GM12878 (cell line): ENCODE measurements at regions not wholly inside any gene's neighbourhood (a gene's known extent, or its start where the extent isn't known, plus 50 kb on each side); places are given as distances from the start of the nearest gene placed in this dataset.

Experiments
- ATAC-seq: fragments of 200-7000 bp; cut with Tn5 transposase; 3 replicates; pipeline ENCODE4 v1.9.1; 2020; ENCODE audit warnings: mild to moderate bottlenecking, moderate library complexity
- BruUV-seq: library from RNA; stranded (reverse); fragments of 400-500 nt; replicated peaks from 2 replicates; lab custom pipeline; 2021; lab: Mats Ljungman, UMichigan
- CTCF ChIA-PET: fragments of 300-600 bp; sonication (Branson Sonifier 250); formaldehyde crosslinking; extraction: SDS; loops from one replicate; lab custom pipeline; 2021; ENCODE audit warnings: inconsistent platforms; lab: Yijun Ruan, JAX
- POLR2A ChIA-PET: fragments of 350-600 bp; formaldehyde crosslinking; extraction: SDS; loops from one replicate; lab custom pipeline; 2021; ENCODE audit warnings: inconsistent platforms; lab: Charles Lee
- RAD21 ChIA-PET: fragments of 300-600 bp; sonication (Branson Sonifier 250); formaldehyde crosslinking; loops from one replicate; lab custom pipeline; 2023; ENCODE audit warnings: antibody characterized with exemption; ENCODE audit not compliant: unreplicated experiment; lab: Charles Lee
- SMC1A ChIA-PET: fragments of 300-600 bp; sonication (Branson Sonifier 250); formaldehyde crosslinking; loops from one replicate; lab custom pipeline; 2023; ENCODE audit not compliant: unreplicated experiment, uncharacterized antibody; lab: Charles Lee
- DNase-seq: peaks from one replicate; pipeline ENCODE4 v3.0.0-alpha.2; 2011; ENCODE audit warnings: low read depth, low spot score
- FAIRE-seq: peaks from 3 replicates; lab custom pipeline; 2011; peaks lifted over from hg19 to GRCh38; lab: Jason Lieb, UNC
- H2AFZ ChIP-seq: 2 replicates; pipeline ENCODE4 v1.6.0; 2011; ENCODE audit warnings: low read depth, low read length, control low read depth; ENCODE audit not compliant: control insufficient read depth
- H3K27ac ChIP-seq: 2 replicates; pipeline ENCODE4 v1.5.1; 2011; ENCODE audit warnings: control low read depth; ENCODE audit not compliant: control insufficient read depth, insufficient read depth
- H3K27me3 ChIP-seq, 2 experiments: replicated peaks in 1 of 2; 2 replicates each; pipeline versions ENCODE4 v1.6.0 to v1.6.1; 2011; ENCODE audit warnings: low read length in 1 of 2; ENCODE audit not compliant: control insufficient read depth in 2 of 2, insufficient read depth in 2 of 2
- H3K36me3 ChIP-seq, 2 experiments: 2 replicates each; pipeline ENCODE4 v1.5.1; 2011; ENCODE audit warnings: low read length in 1 of 2; ENCODE audit not compliant: control insufficient read depth in 2 of 2, insufficient read depth in 2 of 2
- H3K4me1 ChIP-seq: 2 replicates; pipeline ENCODE4 v1.6.1; 2011; ENCODE audit warnings: mild to moderate bottlenecking, low read length, moderate library complexity, mixed read lengths; ENCODE audit not compliant: control insufficient read depth, insufficient read depth
- H3K4me2 ChIP-seq: 2 replicates; pipeline ENCODE4 v1.6.0; 2011; ENCODE audit warnings: control low read depth; ENCODE audit not compliant: control insufficient read depth, insufficient read depth
- H3K4me3 ChIP-seq: fragments of 200-600 bp; sonication (generic); 2 replicates; pipeline ENCODE4 v1.5.1; 2016
- H3K79me2 ChIP-seq: 2 replicates; pipeline ENCODE4 v1.6.0; 2011; ENCODE audit warnings: low read length; ENCODE audit not compliant: control insufficient read depth, insufficient read depth
- H3K9ac ChIP-seq: 2 replicates; pipeline ENCODE4 v1.8.0; 2011; ENCODE audit warnings: low read length, control low read depth, mixed read lengths; ENCODE audit not compliant: control insufficient read depth, insufficient read depth
- H3K9me3 ChIP-seq: replicated peaks from 3 replicates; pipeline ENCODE4 v1.5.1; 2011; ENCODE audit warnings: mild to moderate bottlenecking, low read length; ENCODE audit not compliant: control insufficient read depth, insufficient read depth
- H4K20me1 ChIP-seq: 2 replicates; pipeline ENCODE4 v1.6.0; 2011; ENCODE audit not compliant: control insufficient read depth, insufficient read depth
- CEBPB ChIP-seq, 2 experiments: fragments of 150-350 bp in 1 of 2; IDR thresholded peaks; 2 replicates each; pipeline ENCODE4 v1.6.1; 2012 to 2014; ENCODE audit warnings: low read depth in 2 of 2, low read length in 2 of 2, borderline replicate concordance in 1 of 2, inconsistent platforms in 1 of 2
- CTCF ChIP-seq, 3 experiments: IDR thresholded peaks in 2 of 3; conservative IDR thresholded peaks in 1 of 3; 2 replicates each; pipeline ENCODE4 v1.5.1; 2011; ENCODE audit warnings: low read depth in 3 of 3, low read length in 3 of 3, mild to moderate bottlenecking in 3 of 3, control low read depth in 2 of 3, moderate library complexity in 2 of 3, inconsistent platforms in 1 of 3, mixed read lengths in 1 of 3; ENCODE audit not compliant: control insufficient read depth in 2 of 3, insufficient read depth in 1 of 3; ENCODE audit errors: extremely low read depth in 1 of 3
- DPF2 ChIP-seq: fragments of 450-650 bp; IDR thresholded peaks from 2 replicates; pipeline ENCODE4 v1.6.1; 2017; ENCODE audit warnings: mild to moderate bottlenecking
- E2F8 ChIP-seq: fragments of 450-650 bp; IDR thresholded peaks from 2 replicates; pipeline ENCODE4 v1.6.1; 2018; ENCODE audit warnings: mild to moderate bottlenecking, low read depth, moderate library complexity; ENCODE audit not compliant: partially characterized antibody
- MTA2 ChIP-seq: fragments of 450-650 bp; IDR thresholded peaks from 2 replicates; pipeline ENCODE4 v1.6.1; 2016; ENCODE audit warnings: low read depth, mild to moderate bottlenecking, moderate library complexity
- RAD21 ChIP-seq: IDR thresholded peaks from 2 replicates; pipeline ENCODE4 v1.6.1; 2011; ENCODE audit warnings: mild to moderate bottlenecking, low read depth, low read length, moderate library complexity; ENCODE audit not compliant: insufficient read depth
- RB1 ChIP-seq: fragments of 450-650 bp; formaldehyde crosslinking; IDR thresholded peaks from 2 replicates; pipeline ENCODE4 v1.6.1; 2017; ENCODE audit warnings: mild to moderate bottlenecking, borderline replicate concordance
- STAT3 ChIP-seq: IDR thresholded peaks from 2 replicates; pipeline ENCODE4 v1.6.1; 2011; ENCODE audit warnings: low read depth, low read length, improper control_type of control experiment
- TCF12 ChIP-seq: IDR thresholded peaks from 2 replicates; pipeline ENCODE4 v1.6.1; 2011; ENCODE audit warnings: low read depth, mild to moderate bottlenecking, low read length
- TCF7 ChIP-seq: IDR thresholded peaks from 2 replicates; pipeline ENCODE4 v1.6.1; 2014; ENCODE audit warnings: antibody characterized with exemption, borderline replicate concordance
- USF2 ChIP-seq: IDR thresholded peaks from 2 replicates; pipeline ENCODE4 v1.6.1; 2011; ENCODE audit warnings: low read depth, low read length, improper control_type of control experiment, borderline replicate concordance
- WGBS: methylation state at CpG from one replicate; pipeline ENCODE4 v1.1.6; 2016; ENCODE audit warnings: low lambda C conversion rate; ENCODE audit not compliant: insufficient replicate concordance, insufficient coverage; ENCODE audit errors: missing lambda C conversion rate; 5-methylcytosine and 5-hydroxymethylcytosine counted together
- in situ Hi-C: fragments of 300-500 bp; cut with MboI; formaldehyde crosslinking; loops from 9 replicates; pipeline ENCODE4 v1.14.3; 2018; ENCODE audit warnings: mixed read lengths
- intact Hi-C: fragments of 100-400 bp; cut with micrococcal nuclease; formaldehyde crosslinking; loops from one replicate; pipeline ENCODE4 v1.14.2; 2022; ENCODE audit not compliant: unreplicated experiment

- TF ChIP-seq RAD21, result no peak
- TF ChIP-seq STAT3, result no peak
- no peak for TF ChIP-seq CTCF (IDR thresholded peaks at IDR 0.05 in 2 of 3, conservative IDR thresholded peaks at IDR 0.05 in 1 of 3; ENCODE audit: control insufficient read depth in 2 of 3, extremely low read depth in 1 of 3, insufficient read depth in 1 of 3, low read depth in 3 of 3, low read length in 3 of 3)
- TF ChIP-seq, all 136 proteins: peak for 0
Measured at GRCh38 chr3:21913791-21914190, 162.8 kb upstream of the ZNF385D start (continued).

GRCh38 chr3:21914451-21914850 lies 163.4 kb upstream of the ZNF385D start:
- ChIA-PET POLR2A (no interaction called here), RAD21 (no interaction called here), SMC1A (no interaction called here), CTCF (no interaction called here)
- Histone ChIP-seq H3K27me3 (no peaks in the 10 kb centered on the region), H4K20me1 (no peaks in the 10 kb centered on the region), H3K9ac (no peak overlapping the region), H3K27ac (no peak overlapping the region), H3K9me3 (no peaks in the 10 kb centered on the region), H3K4me3 (no peak overlapping the region), H2AFZ (no peak overlapping the region), H3K79me2 (no peaks in the 10 kb centered on the region), H3K4me1 (no peaks in the 10 kb centered on the region), H3K36me3 (no peaks in the 10 kb centered on the region), H3K4me2 (no peak overlapping the region)
- BruUV-seq, result no TSS peak
- DNase-seq, result no peak
- no peak for ATAC-seq
- intact Hi-C loops (no loop called here), in situ Hi-C loops (no loop called here)
- TF ChIP-seq TCF12, result no peak
- no peak for FAIRE-seq
- WGBS, result 3% methylated on average over 2 of the region's 2 CpGs

- Histone ChIP-seq H2AFZ (no peak overlapping the region), H3K36me3 (no peaks in the 10 kb centered on the region), H3K9ac (no peak overlapping the region), H3K4me3 (no peak overlapping the region), H3K4me1 (no peaks in the 10 kb centered on the region), H3K27me3 (no peaks in the 10 kb centered on the region), H4K20me1 (no peaks in the 10 kb centered on the region), H3K79me2 (no peaks in the 10 kb centered on the region), H3K9me3 (no peaks in the 10 kb centered on the region), H3K4me2 (no peak overlapping the region), H3K27ac (no peak overlapping the region)
- ATAC-seq (no peak), DNase-seq (no peak), FAIRE-seq (no peak)
- intact Hi-C loops (no loop called here), in situ Hi-C loops (no loop called here)
- ChIA-PET CTCF (no interaction called here), SMC1A (interaction anchor here (1.0 kb wide), 1 partner anchor 22 kb away, joined by 3 read pairs; no protein-coding TSS in a partner anchor), POLR2A (no interaction called here), RAD21 (no interaction called here)
- no TSS peak for BruUV-seq
- TF ChIP-seq CEBPB (IDR thresholded peaks at IDR 0.05; ENCODE audit: borderline replicate concordance in 1 of 2, low read depth in 2 of 2, low read length in 2 of 2), result no peak
- TF ChIP-seq E2F8, result no peak
- no peak for TF ChIP-seq TCF7
- TF ChIP-seq DPF2, result no peak
- TF ChIP-seq MTA2, result no peak
- TF ChIP-seq USF2, result no peak
- TF ChIP-seq RB1, result no peak
- 0% methylated on average over 2 of the region's 2 CpGs for WGBS
Measured at GRCh38 chr3:21919383-21919782, 168.4 kb upstream of the ZNF385D start.
